GM18499 (cell line): ENCODE measurements at regions not wholly inside any gene's neighbourhood (a gene's known extent, or its start where the extent isn't known, plus 50 kb on each side); places are given as distances from the start of the nearest gene placed in this dataset.
"Not testable (repeated sequence)": the region's sequence is repeated elsewhere in the genome, so short reads cannot be mapped to it uniquely, and the experiment has no call there.

Experiments
- ATAC-seq: cut with Tn5 transposase; IDR thresholded peaks from one replicate; pipeline ENCODE4 v1.9.1; 2021; ENCODE audit warnings: moderate number of reproducible peaks; ENCODE audit not compliant: insufficient read depth, unreplicated experiment

- ATAC-seq = no peak
Measured at GRCh38 chr6:131336596-131336995, 201.3 kb downstream of the AKAP7 start.

- not testable (repeated sequence) for ATAC-seq
Measured at GRCh38 chr6:131346896-131347295, 211.6 kb downstream of the AKAP7 start.

- no peak for ATAC-seq
Measured at GRCh38 chr6:131348572-131348971, 213.3 kb downstream of the AKAP7 start.

- ATAC-seq = no peak
Measured at GRCh38 chr6:131349199-131349598, 213.9 kb downstream of the AKAP7 start.

GRCh38 chr6:131353106-131353505, 217.8 kb downstream of the AKAP7 start:
- no peak for ATAC-seq

- no peak for ATAC-seq
Measured at GRCh38 chr6:131353876-131354275, 218.6 kb downstream of the AKAP7 start.

GRCh38 chr6:131354356-131354755, 218.7 kb upstream of the ARG1 start:
- no peak for ATAC-seq

- no peak for ATAC-seq
Measured at GRCh38 chr6:131356161-131356560, 216.9 kb upstream of the ARG1 start.

GRCh38 chr6:131357501-131357900, 215.5 kb upstream of the ARG1 start:
- no peak for ATAC-seq

- ATAC-seq = no peak
Measured at GRCh38 chr6:131362070-131362469, 211.0 kb upstream of the ARG1 start.

GRCh38 chr6:131362696-131363095, 210.3 kb upstream of the ARG1 start:
- ATAC-seq = no peak

- no peak for ATAC-seq
Measured at GRCh38 chr6:131363947-131364834, 208.8 kb upstream of the ARG1 start.

GRCh38 chr6:131366223-131366622, 206.8 kb upstream of the ARG1 start:
- no peak for ATAC-seq

- no peak for ATAC-seq
Measured at GRCh38 chr6:131367206-131367873, 205.7 kb upstream of the ARG1 start.

- peak; percentile 79 for ATAC-seq
Measured at GRCh38 chr6:131368198-131368911, 204.7 kb upstream of the ARG1 start.

- no peak for ATAC-seq
Measured at GRCh38 chr6:131372535-131372934, 200.5 kb upstream of the ARG1 start.

GRCh38 chr6:131377112-131377705, 195.8 kb upstream of the ARG1 start:
- no peak for ATAC-seq

GRCh38 chr6:131378874-131379273, 194.2 kb upstream of the ARG1 start:
- no peak for ATAC-seq

- no peak for ATAC-seq
Measured at GRCh38 chr6:131379948-131380347, 193.1 kb upstream of the ARG1 start.

GRCh38 chr6:131381052-131381708, 191.8 kb upstream of the ARG1 start:
- ATAC-seq = no peak
